Tibial nerve (tissue), 4 donors: ENCODE measurements at regions not wholly inside any gene's neighbourhood (a gene's known extent, or its start where the extent isn't known, plus 50 kb on each side); places are given as distances from the start of the nearest gene placed in this dataset.

Source experiments
- CTCF ChIP-seq, 5 experiments: fragments of 200-600 bp in 3 of 5; fragments of 450-650 bp in 2 of 5; sonication (generic) in 3 of 5; IDR thresholded peaks; one replicate each; pipeline ENCODE4 v1.5.1; 2016 to 2019; ENCODE audit warnings: antibody characterized with exemption in 5 of 5, mild to moderate bottlenecking in 3 of 5, moderate library complexity in 2 of 5
- EP300 ChIP-seq, 2 donors: sonication (generic); formaldehyde crosslinking; IDR thresholded peaks; one replicate each; pipeline ENCODE4 v1.6.1; 2017; ENCODE audit warnings: antibody characterized with exemption in 2 of 2, mild to moderate bottlenecking in 1 of 2

- no peak for TF ChIP-seq CTCF (IDR thresholded peaks at IDR 0.05)
- no peak for TF ChIP-seq EP300 (IDR thresholded peaks at IDR 0.05)
Observed at GRCh38 chr1:36737038-36737555, 254.4 kb upstream of the CSF3R start.
